ENCODE measurements at regions not wholly inside any gene's neighbourhood (a gene's known extent, or its start where the extent isn't known, plus 50 kb on each side); places are given as distances from the start of the nearest gene placed in this dataset.

DNA sequence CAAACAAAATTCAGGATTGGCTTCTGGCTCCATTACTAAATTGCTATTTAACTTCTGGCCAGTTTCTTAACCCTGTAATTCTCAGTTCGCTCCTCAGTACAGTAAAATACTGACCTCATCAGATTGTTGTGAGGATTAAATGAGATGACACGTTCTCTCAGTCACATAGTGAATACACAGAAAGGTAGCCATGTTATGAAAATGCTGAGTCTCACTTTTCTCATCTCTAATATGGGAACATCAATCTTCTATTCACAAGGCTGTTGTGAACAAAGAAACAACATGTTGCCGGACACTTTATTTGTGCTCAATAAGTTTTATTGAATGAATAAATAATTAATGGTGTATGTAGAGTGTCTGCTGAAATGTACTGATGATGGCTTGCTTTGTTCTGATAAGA lies 924.5 kb upstream of the GOT2 start (continued):
- TF ChIP-seq, protein P1, sequence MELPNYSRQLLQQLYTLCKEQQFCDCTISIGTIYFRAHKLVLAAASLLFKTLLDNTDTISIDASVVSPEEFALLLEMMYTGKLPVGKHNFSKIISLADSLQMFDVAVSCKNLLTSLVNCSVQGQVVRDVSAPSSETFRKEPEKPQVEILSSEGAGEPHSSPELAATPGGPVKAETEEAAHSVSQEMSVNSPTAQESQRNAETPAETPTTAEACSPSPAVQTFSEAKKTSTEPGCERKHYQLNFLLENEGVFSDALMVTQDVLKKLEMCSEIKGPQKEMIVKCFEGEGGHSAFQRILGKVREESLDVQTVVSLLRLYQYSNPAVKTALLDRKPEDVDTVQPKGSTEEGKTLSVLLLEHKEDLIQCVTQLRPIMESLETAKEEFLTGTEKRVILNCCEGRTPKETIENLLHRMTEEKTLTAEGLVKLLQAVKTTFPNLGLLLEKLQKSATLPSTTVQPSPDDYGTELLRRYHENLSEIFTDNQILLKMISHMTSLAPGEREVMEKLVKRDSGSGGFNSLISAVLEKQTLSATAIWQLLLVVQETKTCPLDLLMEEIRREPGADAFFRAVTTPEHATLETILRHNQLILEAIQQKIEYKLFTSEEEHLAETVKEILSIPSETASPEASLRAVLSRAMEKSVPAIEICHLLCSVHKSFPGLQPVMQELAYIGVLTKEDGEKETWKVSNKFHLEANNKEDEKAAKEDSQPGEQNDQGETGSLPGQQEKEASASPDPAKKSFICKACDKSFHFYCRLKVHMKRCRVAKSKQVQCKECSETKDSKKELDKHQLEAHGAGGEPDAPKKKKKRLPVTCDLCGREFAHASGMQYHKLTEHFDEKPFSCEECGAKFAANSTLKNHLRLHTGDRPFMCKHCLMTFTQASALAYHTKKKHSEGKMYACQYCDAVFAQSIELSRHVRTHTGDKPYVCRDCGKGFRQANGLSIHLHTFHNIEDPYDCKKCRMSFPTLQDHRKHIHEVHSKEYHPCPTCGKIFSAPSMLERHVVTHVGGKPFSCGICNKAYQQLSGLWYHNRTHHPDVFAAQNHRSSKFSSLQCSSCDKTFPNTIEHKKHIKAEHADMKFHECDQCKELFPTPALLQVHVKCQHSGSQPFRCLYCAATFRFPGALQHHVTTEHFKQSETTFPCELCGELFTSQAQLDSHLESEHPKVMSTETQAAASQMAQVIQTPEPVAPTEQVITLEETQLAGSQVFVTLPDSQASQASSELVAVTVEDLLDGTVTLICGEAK (IDR thresholded peaks at IDR 0.05; ENCODE audit: borderline replicate concordance), result no peak

DNA sequence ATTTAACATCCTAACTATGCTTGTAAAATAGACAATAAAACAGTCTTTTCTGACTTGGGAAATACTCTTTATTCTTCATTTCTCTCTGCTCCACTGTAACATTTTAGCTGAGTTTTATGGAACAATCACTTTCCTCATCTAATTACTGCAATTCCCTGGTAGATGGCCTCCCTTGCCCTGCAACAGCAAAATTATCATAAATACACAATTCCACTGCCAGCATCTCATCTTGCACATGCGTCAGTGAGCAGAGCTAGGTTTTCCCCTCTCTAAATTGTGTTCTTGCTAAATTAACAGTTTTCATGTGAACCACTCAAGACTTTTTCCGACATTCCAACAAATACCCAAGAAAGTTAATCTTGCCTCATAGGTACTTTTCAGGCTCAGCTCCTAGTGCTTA lies 920.9 kb upstream of the GOT2 start:
- H2AFZ ChIP-seq (ENCODE audit: control insufficient read depth, low read depth, low read length), result no peak overlapping the region
- no peaks in the 10 kb centered on the region for H4K20me1 ChIP-seq (ENCODE audit: control insufficient read depth, insufficient read depth)
- ATAC-seq (no peak), DNase-seq (ENCODE audit: low read depth, low spot score) (no peak), FAIRE-seq (no peak)
- intact Hi-C loops (cut with micrococcal nuclease; ENCODE audit: unreplicated experiment), result no loop called here
- no peak overlapping the region for H3K4me3 ChIP-seq
- no peak for TF ChIP-seq BHLHE40 (IDR thresholded peaks at IDR 0.05; ENCODE audit: borderline replicate concordance in 1 of 2, low read depth in 2 of 2, low read length in 1 of 2)
- TF ChIP-seq, protein P2, sequence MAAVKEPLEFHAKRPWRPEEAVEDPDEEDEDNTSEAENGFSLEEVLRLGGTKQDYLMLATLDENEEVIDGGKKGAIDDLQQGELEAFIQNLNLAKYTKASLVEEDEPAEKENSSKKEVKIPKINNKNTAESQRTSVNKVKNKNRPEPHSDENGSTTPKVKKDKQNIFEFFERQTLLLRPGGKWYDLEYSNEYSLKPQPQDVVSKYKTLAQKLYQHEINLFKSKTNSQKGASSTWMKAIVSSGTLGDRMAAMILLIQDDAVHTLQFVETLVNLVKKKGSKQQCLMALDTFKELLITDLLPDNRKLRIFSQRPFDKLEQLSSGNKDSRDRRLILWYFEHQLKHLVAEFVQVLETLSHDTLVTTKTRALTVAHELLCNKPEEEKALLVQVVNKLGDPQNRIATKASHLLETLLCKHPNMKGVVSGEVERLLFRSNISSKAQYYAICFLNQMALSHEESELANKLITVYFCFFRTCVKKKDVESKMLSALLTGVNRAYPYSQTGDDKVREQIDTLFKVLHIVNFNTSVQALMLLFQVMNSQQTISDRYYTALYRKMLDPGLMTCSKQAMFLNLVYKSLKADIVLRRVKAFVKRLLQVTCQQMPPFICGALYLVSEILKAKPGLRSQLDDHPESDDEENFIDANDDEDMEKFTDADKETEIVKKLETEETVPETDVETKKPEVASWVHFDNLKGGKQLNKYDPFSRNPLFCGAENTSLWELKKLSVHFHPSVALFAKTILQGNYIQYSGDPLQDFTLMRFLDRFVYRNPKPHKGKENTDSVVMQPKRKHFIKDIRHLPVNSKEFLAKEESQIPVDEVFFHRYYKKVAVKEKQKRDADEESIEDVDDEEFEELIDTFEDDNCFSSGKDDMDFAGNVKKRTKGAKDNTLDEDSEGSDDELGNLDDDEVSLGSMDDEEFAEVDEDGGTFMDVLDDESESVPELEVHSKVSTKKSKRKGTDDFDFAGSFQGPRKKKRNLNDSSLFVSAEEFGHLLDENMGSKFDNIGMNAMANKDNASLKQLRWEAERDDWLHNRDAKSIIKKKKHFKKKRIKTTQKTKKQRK (IDR thresholded peaks at IDR 0.05; ENCODE audit: low read depth, low read length), result no peak
- H3K9ac ChIP-seq (ENCODE audit: control insufficient read depth, insufficient read depth, low read length), result no peak overlapping the region
- RAD21 ChIA-PET (ENCODE audit: unreplicated experiment), result no interaction called here
- no TSS peak for BruUV-seq (replicated peaks)
- H3K36me3 ChIP-seq (ENCODE audit: control insufficient read depth in 2 of 2, insufficient read depth in 2 of 2, low read length in 1 of 2), result no peaks in the 10 kb centered on the region
- in situ Hi-C loops (cut with MboI), result no loop called here
- WGBS (ENCODE audit: insufficient coverage, insufficient replicate concordance, low lambda C conversion rate, missing lambda C conversion rate), result 25% methylated on average over 2 of the region's 2 CpGs
- no peaks in the 10 kb centered on the region for H3K79me2 ChIP-seq (ENCODE audit: control insufficient read depth, insufficient read depth, low read length)
- SMC1A ChIA-PET (ENCODE audit: uncharacterized antibody, unreplicated experiment), result no interaction called here
- H3K27me3 ChIP-seq (replicated peaks in 1 of 2; ENCODE audit: control insufficient read depth in 2 of 2, insufficient read depth in 2 of 2, low read length in 1 of 2), result no peaks in the 10 kb centered on the region
- CTCF ChIA-PET, result no interaction called here
- no peak overlapping the region for H3K27ac ChIP-seq (ENCODE audit: control insufficient read depth, insufficient read depth)
- no peaks in the 10 kb centered on the region for H3K9me3 ChIP-seq (replicated peaks; ENCODE audit: control insufficient read depth, insufficient read depth, low read length)
- POLR2A ChIA-PET, result no interaction called here
- no peak overlapping the region for H3K4me2 ChIP-seq (ENCODE audit: control insufficient read depth, insufficient read depth)
- no peaks in the 10 kb centered on the region for H3K4me1 ChIP-seq (ENCODE audit: control insufficient read depth, insufficient read depth, low read length)
